Astrocyte (in vitro differentiated cells and primary cell): ENCODE measurements at regions not wholly inside any gene's neighbourhood (a gene's known extent, or its start where the extent isn't known, plus 50 kb on each side); places are given as distances from the start of the nearest gene placed in this dataset.

Source experiments
- DNase-seq: peaks from one replicate; pipeline ENCODE4 v3.0.0-alpha.2; 2010; ENCODE audit warnings: low read depth
- FAIRE-seq: peaks from 2 replicates; lab custom pipeline; 2011; peaks lifted over from hg19 to GRCh38; lab: Jason Lieb, UNC
- H2AFZ ChIP-seq: 2 replicates; pipeline ENCODE4 v1.6.0; 2012; ENCODE audit warnings: low read depth, low read length, inconsistent platforms
- H3K27ac ChIP-seq: 2 replicates; pipeline ENCODE4 v1.5.1; 2011; ENCODE audit warnings: low read depth, low read length, inconsistent platforms
- H3K27me3 ChIP-seq: 2 replicates; pipeline ENCODE4 v1.6.0; 2011; ENCODE audit warnings: low read length, inconsistent platforms; ENCODE audit not compliant: insufficient read depth
- H3K36me3 ChIP-seq: 2 replicates; pipeline ENCODE4 v1.5.1; 2011; ENCODE audit warnings: low read length, inconsistent platforms; ENCODE audit not compliant: insufficient read depth
- H3K4me1 ChIP-seq: 2 replicates; pipeline ENCODE4 v1.5.1; 2011; ENCODE audit warnings: low read length, inconsistent platforms; ENCODE audit not compliant: insufficient read depth
- H3K4me2 ChIP-seq: 2 replicates; pipeline ENCODE4 v1.6.0; 2012; ENCODE audit warnings: low read length, inconsistent platforms
- H3K4me3 ChIP-seq: 2 replicates; pipeline ENCODE4 v1.5.1; 2011; ENCODE audit warnings: low read depth, mild to moderate bottlenecking, low read length, inconsistent platforms; ENCODE audit not compliant: insufficient read depth
- H3K79me2 ChIP-seq: 2 replicates; pipeline ENCODE4 v1.6.0; 2012; ENCODE audit warnings: mild to moderate bottlenecking, low read length, inconsistent platforms; ENCODE audit not compliant: insufficient read depth
- H3K9ac ChIP-seq: 2 replicates; pipeline ENCODE4 v1.6.0; 2012; ENCODE audit warnings: mild to moderate bottlenecking, low read length, inconsistent platforms
- H3K9me3 ChIP-seq: 2 replicates; pipeline ENCODE4 v1.5.1; 2012; ENCODE audit warnings: low read depth, mild to moderate bottlenecking, low read length, inconsistent platforms; ENCODE audit not compliant: insufficient read depth
- H4K20me1 ChIP-seq: 2 replicates; pipeline ENCODE4 v1.6.0; 2012; ENCODE audit warnings: low read length, inconsistent platforms; ENCODE audit not compliant: insufficient read depth
- H3K27ac Mint-ChIP-seq: one replicate; pipeline ENCODE4 v1.8.0; 2021; ENCODE audit warnings: mild to moderate bottlenecking, mixed read lengths; ENCODE audit not compliant: unreplicated experiment
- H3K27me3 Mint-ChIP-seq: one replicate; pipeline ENCODE4 v1.8.0; 2021; ENCODE audit warnings: low read depth, mixed read lengths; ENCODE audit not compliant: unreplicated experiment
- H3K36me3 Mint-ChIP-seq: one replicate; pipeline ENCODE4 v1.8.0; 2021; ENCODE audit warnings: low read depth, mixed read lengths; ENCODE audit not compliant: unreplicated experiment
- H3K4me1 Mint-ChIP-seq: one replicate; pipeline ENCODE4 v1.8.0; 2021; ENCODE audit warnings: low read depth, mixed read lengths; ENCODE audit not compliant: unreplicated experiment
- H3K4me3 Mint-ChIP-seq: one replicate; pipeline ENCODE4 v1.8.0; 2021; ENCODE audit warnings: mild to moderate bottlenecking, moderate library complexity, mixed read lengths; ENCODE audit not compliant: unreplicated experiment
- H3K9me3 Mint-ChIP-seq: one replicate; pipeline ENCODE4 v1.8.0; 2021; ENCODE audit warnings: mild to moderate bottlenecking, mixed read lengths; ENCODE audit not compliant: unreplicated experiment
- EZH2 ChIP-seq: IDR thresholded peaks from 2 replicates; pipeline ENCODE4 v1.6.1; 2012; ENCODE audit warnings: mild to moderate bottlenecking, low read length, inconsistent platforms; ENCODE audit not compliant: insufficient read depth
- TF ChIP-seq, protein P1 (sequence below): IDR thresholded peaks from 2 replicates; pipeline ENCODE4 v1.5.1; 2011; ENCODE audit warnings: low read depth, mild to moderate bottlenecking, inconsistent platforms, low read length, moderate library complexity; ENCODE audit not compliant: insufficient read depth

DNA sequence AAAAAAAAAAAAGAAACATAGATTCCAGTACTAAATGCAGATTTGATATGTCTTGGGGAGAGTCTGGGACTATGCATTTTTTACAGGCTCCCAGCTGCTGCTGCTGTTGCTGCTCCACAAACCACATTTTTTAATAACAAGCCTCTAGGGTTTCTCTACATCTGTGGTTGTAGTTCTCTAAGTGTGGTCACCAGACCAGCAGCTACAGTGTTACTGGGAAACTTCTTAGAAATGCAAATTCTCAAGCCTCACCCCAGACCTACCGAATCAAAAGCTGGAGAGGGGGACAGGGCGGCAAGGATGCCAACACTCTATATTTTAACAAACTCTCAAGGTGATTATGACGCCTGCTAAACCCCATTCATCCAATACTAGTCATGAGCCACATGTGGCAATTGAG lies 293.4 kb upstream of the PTGER4 start:
- DNase-seq (peak; percentile 12), FAIRE-seq (no peak)
- Mint-ChIP-seq H3K27me3 (no peaks in the 10 kb centered on the region), H3K9me3 (no peaks in the 10 kb centered on the region), H3K4me3 (no peak overlapping the region), H3K4me1 (peaks cover 57% of the 10 kb centered on the region), H3K36me3 (no peaks in the 10 kb centered on the region), H3K27ac (peak overlapping the region; percentile 64)
- H3K4me3 ChIP-seq = no peak overlapping the region
- no peaks in the 10 kb centered on the region for H3K9me3 ChIP-seq
- peaks cover 12% of the 10 kb centered on the region for H3K4me1 ChIP-seq
- H3K36me3 ChIP-seq = no peaks in the 10 kb centered on the region
- H3K4me2 ChIP-seq = no peak overlapping the region
- no peaks in the 10 kb centered on the region for H3K79me2 ChIP-seq
- no peak overlapping the region for H2AFZ ChIP-seq
- no peaks in the 10 kb centered on the region for H4K20me1 ChIP-seq
- H3K27ac ChIP-seq = no peak overlapping the region
- H3K27me3 ChIP-seq = no peaks in the 10 kb centered on the region
- no peak overlapping the region for H3K9ac ChIP-seq
- no peak for TF ChIP-seq EZH2
- TF ChIP-seq, protein P1, sequence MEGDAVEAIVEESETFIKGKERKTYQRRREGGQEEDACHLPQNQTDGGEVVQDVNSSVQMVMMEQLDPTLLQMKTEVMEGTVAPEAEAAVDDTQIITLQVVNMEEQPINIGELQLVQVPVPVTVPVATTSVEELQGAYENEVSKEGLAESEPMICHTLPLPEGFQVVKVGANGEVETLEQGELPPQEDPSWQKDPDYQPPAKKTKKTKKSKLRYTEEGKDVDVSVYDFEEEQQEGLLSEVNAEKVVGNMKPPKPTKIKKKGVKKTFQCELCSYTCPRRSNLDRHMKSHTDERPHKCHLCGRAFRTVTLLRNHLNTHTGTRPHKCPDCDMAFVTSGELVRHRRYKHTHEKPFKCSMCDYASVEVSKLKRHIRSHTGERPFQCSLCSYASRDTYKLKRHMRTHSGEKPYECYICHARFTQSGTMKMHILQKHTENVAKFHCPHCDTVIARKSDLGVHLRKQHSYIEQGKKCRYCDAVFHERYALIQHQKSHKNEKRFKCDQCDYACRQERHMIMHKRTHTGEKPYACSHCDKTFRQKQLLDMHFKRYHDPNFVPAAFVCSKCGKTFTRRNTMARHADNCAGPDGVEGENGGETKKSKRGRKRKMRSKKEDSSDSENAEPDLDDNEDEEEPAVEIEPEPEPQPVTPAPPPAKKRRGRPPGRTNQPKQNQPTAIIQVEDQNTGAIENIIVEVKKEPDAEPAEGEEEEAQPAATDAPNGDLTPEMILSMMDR = no peak

DNA sequence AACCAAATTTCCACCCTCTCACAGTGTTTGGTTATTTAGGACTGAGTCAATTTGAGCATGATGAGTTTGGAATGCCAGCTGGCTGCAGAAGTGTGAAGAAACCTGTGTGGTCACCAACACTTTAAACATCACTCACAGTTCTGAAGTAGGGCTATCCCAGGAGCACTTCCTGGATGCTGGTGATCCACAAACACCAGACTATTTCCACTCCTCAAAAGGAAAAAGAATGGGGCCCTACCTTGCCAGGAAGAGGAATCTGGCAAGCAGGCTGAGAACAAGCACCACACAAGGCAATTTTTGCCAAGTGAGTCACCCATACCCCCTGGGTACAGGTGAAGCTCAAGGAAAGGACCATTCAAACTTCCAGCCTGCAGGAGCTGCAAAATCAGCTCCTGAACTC lies 294.2 kb upstream of the PTGER4 start:
- no peaks in the 10 kb centered on the region for H3K36me3 Mint-ChIP-seq
- no peaks in the 10 kb centered on the region for H4K20me1 ChIP-seq
- H3K9me3 Mint-ChIP-seq = no peaks in the 10 kb centered on the region
- no peak overlapping the region for H3K4me3 ChIP-seq
- peak overlapping the region; percentile 64 for H3K27ac Mint-ChIP-seq
- H3K27me3 ChIP-seq = no peaks in the 10 kb centered on the region
- no peak overlapping the region for H2AFZ ChIP-seq
- no peak for FAIRE-seq
- no peak overlapping the region for H3K4me3 Mint-ChIP-seq
- no peaks in the 10 kb centered on the region for H3K79me2 ChIP-seq
- DNase-seq = peak; percentile 22
- no peaks in the 10 kb centered on the region for H3K27me3 Mint-ChIP-seq
- H3K9ac ChIP-seq = no peak overlapping the region
- H3K4me1 ChIP-seq = peaks cover 12% of the 10 kb centered on the region
- H3K36me3 ChIP-seq = no peaks in the 10 kb centered on the region
- TF ChIP-seq EZH2 = no peak
- TF ChIP-seq, protein P1 = no peak
- H3K9me3 ChIP-seq = no peaks in the 10 kb centered on the region
- H3K4me1 Mint-ChIP-seq = peaks cover 57% of the 10 kb centered on the region
- H3K4me2 ChIP-seq = peak overlapping the region; percentile 28
- peak overlapping the region; percentile 20 for H3K27ac ChIP-seq

DNA sequence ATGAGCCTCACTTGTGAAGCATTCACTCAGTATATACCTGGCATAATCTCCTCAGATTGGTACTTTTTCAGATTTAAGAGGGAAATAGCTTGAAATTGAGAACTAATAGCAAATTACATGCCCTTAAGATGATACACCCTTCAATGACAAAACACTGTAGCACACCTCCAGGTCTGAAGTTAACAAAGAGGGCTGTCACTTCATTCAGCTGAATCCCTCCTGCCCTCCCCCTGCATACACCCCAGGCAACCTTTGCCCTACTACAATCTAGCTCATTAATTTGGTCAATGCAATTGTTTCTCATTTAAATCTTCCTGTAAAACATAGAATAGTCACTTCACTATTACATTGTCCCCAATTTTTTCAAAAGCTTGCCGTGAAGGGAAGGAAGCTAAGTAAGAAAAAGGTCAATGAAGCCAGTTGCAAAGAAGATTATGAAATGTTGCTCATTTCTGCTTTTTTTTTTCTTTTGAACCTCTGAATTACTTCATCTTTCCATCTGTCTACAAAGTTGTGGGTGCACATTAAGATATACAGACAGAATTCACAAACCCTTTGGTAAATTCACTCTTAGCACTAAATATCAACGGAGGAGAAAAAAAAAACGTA lies 294.8 kb upstream of the PTGER4 start:
- peaks cover 57% of the 10 kb centered on the region for H3K4me1 Mint-ChIP-seq

More for the DNA sequence above, 294.8 kb upstream of the PTGER4 start:
- Mint-ChIP-seq H3K4me3 (no peak overlapping the region), H3K27me3 (no peaks in the 10 kb centered on the region), H3K27ac (peak overlapping the region; percentile 82), H3K9me3 (no peaks in the 10 kb centered on the region), H3K36me3 (no peaks in the 10 kb centered on the region)
- Histone ChIP-seq H3K4me1 (peaks cover 12% of the 10 kb centered on the region), H3K36me3 (no peaks in the 10 kb centered on the region), H3K9me3 (no peaks in the 10 kb centered on the region), H4K20me1 (no peaks in the 10 kb centered on the region), H3K4me2 (no peak overlapping the region), H3K79me2 (no peaks in the 10 kb centered on the region), H3K4me3 (no peak overlapping the region), H3K9ac (no peak overlapping the region), H2AFZ (no peak overlapping the region), H3K27me3 (no peaks in the 10 kb centered on the region), H3K27ac (no peak overlapping the region)
- FAIRE-seq = peak; percentile 43
- no peak for DNase-seq
- TF ChIP-seq, protein P1 = no peak
- no peak for TF ChIP-seq EZH2
